ENCODE measurements at regions not wholly inside any gene's neighbourhood (a gene's known extent, or its start where the extent isn't known, plus 50 kb on each side); places are given as distances from the start of the nearest gene placed in this dataset.

- no peak for FAIRE-seq
Observed at GRCh38 chr4:130090427-130090826, 994.5 kb downstream of the C4orf33 start.

- no peak for FAIRE-seq
Observed at GRCh38 chr4:130092187-130093015, 996.4 kb downstream of the C4orf33 start.

- no peak for FAIRE-seq
Observed at GRCh38 chr4:130099105-130099504, 1003.2 kb downstream of the C4orf33 start.

- FAIRE-seq = no peak
Observed at GRCh38 chr4:130110189-130110588, 1014.2 kb downstream of the C4orf33 start.

DNA sequence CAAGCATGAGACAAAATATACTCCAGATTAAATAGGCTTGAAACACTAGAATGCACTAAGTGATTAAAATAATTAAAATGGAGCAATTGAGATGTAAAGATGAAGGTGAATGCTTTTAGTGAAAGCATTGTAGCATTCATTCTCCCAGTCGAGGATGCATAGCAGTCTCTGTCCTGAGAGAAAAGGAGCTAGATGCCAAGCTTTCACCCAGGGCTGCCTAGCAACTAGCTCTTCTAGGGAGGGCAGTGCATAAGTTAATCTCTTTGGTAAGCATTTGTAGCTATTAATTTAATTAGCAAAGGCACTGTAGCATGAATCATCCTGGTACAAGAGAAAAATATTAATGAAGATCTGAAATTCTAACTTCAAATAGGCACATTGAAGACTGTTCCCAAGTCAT, 1014.8 kb downstream of the C4orf33 start:
- FAIRE-seq = no peak

DNA sequence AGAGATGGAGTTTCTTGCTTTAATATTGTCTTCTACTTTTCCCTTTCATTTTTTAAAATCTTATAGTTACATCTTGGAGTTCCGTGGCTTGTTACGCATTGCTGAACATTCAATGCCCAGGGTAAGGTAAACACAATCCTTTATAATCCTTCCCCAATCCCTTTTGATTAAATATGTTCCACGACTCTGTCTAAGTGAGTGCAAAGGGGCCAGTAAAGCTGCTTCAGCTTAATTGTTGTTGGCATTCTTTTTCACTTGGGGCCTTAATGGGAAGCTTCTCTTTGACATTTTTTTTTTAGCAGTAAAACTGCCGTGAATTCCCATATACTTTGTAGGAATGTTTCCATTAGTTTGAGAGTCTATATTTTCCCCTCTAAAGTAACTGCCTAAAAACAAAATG, 1028.1 kb downstream of the C4orf33 start:
- FAIRE-seq = no peak

DNA sequence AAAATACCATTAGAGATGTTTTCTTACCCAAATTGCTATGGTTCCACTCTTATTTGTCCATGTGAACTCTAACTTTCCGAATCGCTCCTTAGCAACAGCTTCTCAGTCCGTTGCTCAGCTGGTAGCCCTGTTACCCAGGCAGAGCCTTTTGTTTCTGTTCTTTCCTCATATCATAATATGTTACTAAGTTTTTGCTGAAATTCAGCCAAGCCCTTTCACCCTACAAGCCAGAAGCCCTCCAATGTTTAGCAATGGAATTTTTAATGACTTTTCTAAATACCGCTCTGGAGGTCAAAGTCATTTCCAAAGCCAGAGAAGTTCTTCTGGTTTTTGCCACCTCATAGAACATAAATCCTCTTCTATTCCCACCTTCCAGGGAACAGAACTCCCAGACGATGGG, 1029.5 kb downstream of the C4orf33 start:
- no peak for FAIRE-seq

DNA sequence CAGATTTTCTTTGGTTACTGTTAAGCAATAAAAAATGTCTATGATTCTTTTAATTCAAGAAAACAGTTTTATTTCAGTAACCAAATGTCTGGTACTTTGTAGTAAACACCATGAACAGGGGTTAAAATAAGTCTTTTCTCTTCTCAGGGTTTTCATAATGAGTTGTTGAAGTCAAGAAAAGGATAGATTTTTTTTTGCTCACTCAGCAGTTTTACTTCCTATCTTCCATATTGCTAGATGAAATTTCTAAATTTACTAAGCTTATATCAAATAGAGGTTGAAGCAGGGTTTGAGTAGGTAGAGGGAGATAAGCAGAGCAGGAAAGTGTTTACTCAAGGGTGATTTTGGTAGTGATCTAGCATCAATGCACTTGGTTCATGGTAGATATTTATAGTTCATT, 1031.3 kb downstream of the C4orf33 start:
- FAIRE-seq = no peak

GRCh38 chr4:130131536-130131935, 1035.6 kb downstream of the C4orf33 start:
- FAIRE-seq = no peak

DNA sequence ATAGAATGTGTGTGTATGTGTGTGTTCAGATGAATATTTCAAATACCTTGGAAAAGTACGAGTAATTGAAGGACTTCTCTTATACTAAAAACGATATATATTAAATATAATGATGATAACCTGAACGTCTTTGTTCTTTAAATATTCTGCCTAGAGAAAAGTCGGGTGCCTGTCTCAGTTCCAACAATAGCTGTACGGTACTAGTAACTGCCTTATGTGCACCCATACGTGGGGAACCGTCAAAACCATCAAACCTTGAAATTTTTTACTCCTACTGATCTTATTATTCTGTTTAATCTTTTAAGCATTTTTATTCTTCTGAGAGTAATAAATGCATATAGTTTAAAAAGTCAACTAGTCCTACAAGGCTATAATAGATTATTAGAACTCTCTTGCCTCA, 1045.7 kb downstream of the C4orf33 start:
- no peak for FAIRE-seq

DNA sequence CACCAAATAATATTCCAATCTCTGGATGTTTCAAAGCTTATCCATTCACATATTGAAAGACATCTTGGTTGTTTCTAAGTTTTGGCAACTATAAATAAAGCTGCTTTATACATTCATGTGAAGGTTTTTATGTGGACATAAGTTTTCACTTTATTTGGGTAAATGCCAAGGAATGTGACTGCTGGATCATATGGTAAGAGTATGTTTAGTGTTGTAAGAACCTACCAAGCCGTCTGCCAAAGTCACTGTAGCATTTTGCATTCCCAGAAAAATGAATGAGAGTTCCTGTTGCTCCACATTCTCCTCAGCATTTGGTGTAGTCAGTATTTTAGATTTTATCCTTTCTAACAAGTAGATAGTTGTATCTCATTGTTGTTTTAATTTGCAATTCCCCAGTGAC, 1047.7 kb downstream of the C4orf33 start:
- FAIRE-seq = no peak

GRCh38 chr4:130146773-130147172, 1050.8 kb downstream of the C4orf33 start:
- no peak for FAIRE-seq

- no peak for FAIRE-seq
Observed at GRCh38 chr4:130147641-130148040, 1051.7 kb downstream of the C4orf33 start.

- no peak for FAIRE-seq
Observed at GRCh38 chr4:130154901-130155300, 1058.9 kb downstream of the C4orf33 start.

DNA sequence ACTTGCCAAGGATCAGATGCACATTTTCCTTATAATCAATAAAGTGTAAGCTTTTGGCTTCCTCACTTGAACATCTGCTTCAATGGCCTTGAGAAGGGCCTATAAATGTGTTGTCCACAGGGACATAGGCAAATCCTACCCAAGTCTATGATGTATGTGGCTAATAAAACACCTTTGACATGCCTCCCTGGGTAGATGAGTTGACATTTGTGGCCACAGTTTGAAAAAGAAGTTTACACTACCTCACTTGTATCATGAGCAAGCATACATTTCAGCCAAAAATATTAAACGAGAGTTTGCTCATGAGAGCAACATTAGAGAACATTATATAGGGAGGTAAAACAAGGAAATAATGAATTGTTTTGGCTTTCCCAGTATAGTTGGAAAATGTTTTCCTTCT, 1067.7 kb downstream of the C4orf33 start:
- no peak for FAIRE-seq

DNA sequence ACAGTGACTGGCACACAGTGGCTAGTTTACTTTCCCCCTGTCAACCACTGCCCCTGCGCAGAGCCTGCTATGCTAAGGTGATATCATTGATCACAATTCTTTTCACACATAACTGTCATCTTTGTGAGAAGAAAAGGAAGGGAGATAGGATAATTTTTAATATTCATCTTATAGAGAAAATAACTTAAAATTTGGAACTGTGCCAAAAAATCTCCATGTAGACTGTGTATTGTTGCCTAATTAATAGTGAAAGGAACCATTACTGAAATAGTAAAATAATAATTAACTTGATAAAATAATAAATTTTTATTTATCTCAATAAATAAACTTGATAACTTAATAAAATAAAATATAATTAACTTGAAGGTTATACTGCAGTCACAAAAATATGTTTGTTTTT, 1069.4 kb downstream of the C4orf33 start:
- peak; percentile 48 for FAIRE-seq

DNA sequence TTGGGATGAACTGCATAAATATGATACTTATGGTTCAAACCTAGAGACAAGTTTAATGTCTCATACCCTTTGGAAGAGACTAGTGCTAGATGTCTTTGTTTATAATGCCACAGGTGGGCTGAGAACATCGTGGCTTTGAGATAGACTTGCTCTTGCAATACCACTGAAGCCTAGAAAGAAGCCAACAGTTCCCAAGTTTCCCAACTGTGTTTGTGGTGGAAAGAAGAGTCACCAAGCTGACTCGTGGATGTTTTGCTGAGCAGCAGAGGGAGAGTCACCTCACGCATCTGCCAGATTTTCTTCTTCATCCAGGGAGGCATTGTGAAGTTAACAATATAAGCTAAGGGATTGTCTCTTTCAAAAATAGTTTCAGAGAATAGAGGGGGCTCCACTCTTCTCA, 1076.2 kb downstream of the C4orf33 start:
- FAIRE-seq = no peak

DNA sequence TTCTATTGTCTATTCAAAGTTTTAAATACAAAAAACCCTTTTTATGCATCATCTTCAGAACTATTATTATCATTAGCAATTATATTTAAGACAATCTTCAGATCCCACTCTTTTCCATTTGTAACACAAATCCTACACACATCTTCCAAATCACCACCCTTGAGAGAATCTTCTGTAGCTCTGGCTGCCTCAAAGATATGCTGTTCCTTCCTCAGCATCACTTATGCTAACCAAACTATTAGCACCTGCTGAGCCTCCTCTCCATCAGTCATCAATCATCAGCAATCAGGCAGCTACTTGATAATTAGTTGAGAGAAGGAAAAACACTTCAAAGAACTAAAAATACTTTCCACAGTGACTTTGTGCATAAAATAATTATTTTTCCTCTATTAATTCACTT, 1082.2 kb downstream of the C4orf33 start:
- FAIRE-seq = no peak

- FAIRE-seq = no peak
Observed at GRCh38 chr4:130183096-130183495, 1087.1 kb downstream of the C4orf33 start.

- FAIRE-seq = no peak
Observed at GRCh38 chr4:130183766-130184165, 1087.8 kb downstream of the C4orf33 start.

DNA sequence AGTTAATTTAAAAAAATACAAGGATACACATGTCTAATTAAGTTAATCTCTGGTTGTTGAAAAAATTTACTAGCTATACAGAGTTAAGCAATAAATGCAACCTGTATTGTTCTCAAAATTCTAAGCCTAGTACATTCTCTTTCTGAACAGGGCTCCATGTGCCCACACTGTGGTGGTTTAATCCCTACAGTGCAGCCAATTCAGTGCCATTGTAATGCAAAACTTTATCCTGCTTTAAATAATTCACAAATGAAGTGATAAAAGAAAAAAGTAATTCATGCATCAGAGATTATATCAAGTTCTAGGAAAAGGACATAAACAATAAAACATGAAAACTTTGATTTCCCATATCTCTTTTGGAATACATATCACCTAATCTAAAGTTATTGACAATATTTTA, 1089.2 kb downstream of the C4orf33 start:
- FAIRE-seq = no peak

- no peak for FAIRE-seq
Observed at GRCh38 chr4:130186931-130187330, 1091.0 kb downstream of the C4orf33 start.

- FAIRE-seq = no peak
Observed at GRCh38 chr4:130187587-130187986, 1091.6 kb downstream of the C4orf33 start.

DNA sequence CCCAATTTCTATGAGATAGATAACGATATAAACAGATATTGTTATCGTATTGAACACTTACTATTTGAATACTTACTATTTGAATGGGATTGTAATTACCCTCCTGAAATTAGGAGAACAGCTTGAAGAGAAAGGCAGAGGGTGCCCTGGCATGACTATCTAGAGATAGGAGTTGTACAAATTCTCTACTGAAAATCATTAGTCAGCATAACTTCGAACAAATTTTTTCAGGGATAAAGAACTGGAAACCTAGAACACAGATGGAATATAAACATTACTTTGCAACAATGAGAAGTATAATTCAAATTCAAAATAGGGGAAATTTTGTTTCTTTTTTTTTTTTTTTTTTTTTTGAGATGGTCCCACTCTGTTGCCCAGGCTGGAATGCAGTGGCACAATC, 1096.8 kb downstream of the C4orf33 start:
- FAIRE-seq = no peak

GRCh38 chr4:130197946-130198345, 1102.0 kb downstream of the C4orf33 start:
- FAIRE-seq = no peak

Measured in G401.6 (cell line).